Endometrium (tissue), 2 donors: ENCODE measurements at regions not wholly inside any gene's neighbourhood (a gene's known extent, or its start where the extent isn't known, plus 50 kb on each side); places are given as distances from the start of the nearest gene placed in this dataset.

ENCODE experiments used
- FAIRE-seq: peaks from 2 replicates; lab custom pipeline; 2012; peaks lifted over from hg19 to GRCh38; lab: Jason Lieb, UNC
- donor health status: control.
- donor health status: control.

DNA sequence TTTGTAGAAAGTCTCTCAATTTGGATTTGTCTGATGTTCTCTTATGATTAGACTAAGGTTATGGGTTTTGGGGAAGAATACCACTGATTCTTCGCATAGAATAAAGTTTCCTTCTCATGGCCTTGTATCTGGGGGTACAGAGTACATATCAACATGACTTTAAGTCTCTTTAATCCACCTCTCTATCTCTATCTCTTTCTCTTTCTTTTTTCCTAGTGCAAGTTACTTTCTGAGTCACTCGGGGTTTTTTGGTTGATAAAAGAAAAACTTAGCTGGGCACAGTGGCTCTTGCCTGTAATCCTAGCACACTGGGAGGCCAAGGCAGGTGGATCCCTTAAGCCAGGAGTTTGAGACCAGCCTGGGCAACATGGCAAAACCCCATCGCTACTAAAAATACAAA lies 100.1 kb upstream of the MAP4K3 start:
- no peak for FAIRE-seq

DNA sequence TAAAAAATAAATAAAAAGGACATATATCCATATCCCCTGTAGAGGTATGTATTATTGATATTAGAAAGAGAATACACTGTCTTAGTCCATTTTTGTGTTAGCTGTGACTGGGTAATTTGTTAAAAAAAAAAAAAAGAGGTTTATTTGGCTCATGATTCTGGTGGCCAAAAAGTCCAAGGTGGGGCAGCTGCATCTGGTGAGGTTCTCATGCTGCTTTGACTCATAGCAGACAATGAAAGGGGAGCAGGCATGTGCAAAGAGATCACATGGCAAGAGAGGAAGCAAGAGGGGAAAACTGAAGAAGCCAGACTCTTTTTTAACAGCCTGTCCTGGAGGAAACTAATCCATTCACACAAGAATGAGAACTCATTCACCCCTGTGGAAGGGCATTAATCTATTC lies 101.6 kb upstream of the MAP4K3 start:
- FAIRE-seq = no peak

DNA sequence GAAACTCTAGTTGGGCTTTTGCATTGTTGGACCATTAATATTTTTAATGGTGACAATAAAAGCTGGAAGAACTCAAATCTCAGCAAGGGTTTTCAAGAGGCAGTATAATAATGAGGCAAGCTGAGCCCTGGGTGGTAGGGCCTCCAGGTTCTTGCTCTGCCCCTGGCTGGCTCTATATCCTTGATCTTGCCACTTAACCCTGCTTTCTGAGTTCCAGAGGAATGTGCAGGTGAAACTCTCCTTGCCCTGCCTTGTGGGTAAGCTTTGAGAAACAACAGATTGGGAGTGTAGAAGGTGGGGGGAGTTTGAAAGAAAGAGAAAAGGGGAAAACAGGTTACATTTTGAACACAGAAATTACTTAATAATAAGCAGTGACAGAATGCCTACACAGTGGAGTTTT lies 103.3 kb upstream of the MAP4K3 start:
- FAIRE-seq = no peak

DNA sequence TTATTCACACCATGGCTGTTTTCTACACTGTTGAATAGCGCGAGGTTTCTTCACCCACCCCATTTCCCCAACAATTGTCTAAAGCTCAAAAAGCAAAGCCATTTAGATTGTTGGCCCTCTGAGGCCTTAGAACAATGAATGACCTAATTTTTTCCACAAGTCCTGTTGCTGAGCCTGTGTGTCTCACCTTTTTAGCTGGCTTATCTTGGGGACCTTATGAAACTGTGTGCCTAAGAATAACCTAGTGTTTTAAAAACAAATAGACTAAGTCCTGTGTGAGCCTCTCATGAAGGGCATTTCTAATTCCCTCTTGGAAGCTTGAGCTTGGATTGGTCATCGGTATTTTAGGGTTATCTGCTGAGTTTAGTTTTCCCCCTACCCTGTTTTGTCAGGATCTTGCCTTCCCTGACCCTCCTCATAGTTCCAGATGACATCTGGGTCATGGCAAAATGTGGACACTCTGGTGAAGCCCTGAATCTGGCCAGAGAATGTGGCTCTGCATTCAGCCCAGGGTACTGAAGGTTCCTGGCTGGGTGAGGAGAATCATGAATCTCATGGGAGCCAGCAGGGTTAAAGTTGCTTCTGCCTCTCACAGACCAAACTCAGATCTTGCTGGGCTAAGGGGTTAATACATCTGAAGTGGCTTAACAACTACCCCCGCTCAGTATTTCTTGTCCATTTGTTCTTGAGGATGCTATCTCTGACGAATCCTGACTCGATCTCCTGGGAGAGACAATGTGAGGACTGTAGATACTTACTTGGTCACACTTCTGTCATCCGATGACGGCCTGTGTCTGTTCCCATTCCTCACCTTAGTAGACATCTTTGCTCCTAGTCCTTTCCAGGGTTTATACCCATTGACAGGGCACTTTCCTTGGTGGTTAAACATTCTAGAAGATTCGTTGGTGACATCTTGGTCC lies 104.2 kb upstream of the MAP4K3 start:
- FAIRE-seq = no peak

DNA sequence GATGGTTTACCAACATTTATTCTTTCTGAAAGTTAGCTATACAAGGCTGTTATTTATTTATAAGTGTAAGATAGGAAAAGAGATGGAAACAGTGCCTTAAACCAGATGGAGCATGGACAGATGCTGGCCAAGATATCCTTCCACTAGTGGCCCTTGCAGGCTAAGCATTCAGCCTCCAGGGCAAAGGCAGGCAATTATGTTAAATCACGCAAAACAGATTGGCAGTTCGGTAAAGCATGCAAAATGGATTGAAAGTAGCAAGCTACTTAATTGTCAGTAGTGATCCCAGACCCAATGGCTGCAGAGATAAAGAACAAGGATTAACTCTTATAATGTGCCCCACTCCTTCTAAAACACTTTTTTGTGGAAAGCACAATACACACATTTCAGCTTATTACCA lies 105.4 kb upstream of the MAP4K3 start:
- no peak for FAIRE-seq

DNA sequence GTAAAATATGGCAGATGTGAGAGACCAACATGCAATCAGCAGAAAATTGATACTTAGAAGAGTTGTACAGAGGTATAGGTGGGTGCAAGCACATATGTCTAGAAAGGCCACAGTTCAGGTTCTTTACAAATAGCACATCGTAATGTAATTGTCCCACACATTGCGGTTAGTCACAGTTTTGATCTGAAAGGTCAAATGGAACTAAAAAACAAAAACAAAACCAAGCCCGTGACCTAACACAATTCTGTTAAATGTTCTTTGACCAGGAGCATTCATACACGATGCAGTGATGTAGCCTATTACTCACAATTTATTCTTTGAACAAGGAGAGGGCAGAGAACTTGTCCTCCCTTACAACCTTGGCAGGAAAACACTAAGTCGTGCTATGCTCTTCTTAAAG lies 108.9 kb upstream of the MAP4K3 start:
- no peak for FAIRE-seq

DNA sequence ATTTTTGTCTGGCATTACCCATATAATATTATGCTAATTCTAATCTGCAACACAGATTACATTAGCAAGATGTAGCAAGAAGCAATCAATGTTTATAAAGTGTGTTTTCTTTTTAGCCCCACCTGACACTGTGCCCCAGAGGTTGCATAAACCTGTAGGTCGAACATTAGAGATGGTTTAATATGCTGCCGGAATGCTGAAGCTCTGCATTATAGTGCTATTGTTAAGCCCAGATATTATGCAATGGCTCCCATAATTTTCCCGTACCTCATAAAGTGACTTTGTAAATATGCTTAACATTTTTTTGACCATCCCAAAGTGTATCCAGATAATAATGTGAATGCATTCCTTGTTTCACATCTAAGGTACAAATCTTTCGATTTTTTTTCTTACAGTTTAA lies 109.3 kb upstream of the MAP4K3 start:
- no peak for FAIRE-seq

DNA sequence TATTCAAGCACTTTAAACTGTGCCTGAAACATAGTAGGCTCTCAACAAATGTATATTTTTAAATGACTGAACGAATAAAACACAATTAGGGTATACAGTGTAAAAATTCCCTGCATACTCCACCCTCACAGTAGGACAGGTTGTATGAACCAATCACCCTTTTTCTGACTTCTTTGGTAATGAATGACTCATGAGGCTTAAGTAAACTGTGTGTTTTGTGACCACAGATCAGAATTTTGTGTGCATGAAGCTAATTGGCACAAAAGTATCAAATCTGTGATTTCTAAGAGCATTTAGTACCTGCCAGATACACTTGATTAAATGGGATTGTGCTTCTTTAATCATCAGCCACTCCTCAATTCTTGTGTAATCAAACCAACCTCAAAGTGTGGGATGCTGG lies 109.9 kb upstream of the MAP4K3 start:
- no peak for FAIRE-seq

DNA sequence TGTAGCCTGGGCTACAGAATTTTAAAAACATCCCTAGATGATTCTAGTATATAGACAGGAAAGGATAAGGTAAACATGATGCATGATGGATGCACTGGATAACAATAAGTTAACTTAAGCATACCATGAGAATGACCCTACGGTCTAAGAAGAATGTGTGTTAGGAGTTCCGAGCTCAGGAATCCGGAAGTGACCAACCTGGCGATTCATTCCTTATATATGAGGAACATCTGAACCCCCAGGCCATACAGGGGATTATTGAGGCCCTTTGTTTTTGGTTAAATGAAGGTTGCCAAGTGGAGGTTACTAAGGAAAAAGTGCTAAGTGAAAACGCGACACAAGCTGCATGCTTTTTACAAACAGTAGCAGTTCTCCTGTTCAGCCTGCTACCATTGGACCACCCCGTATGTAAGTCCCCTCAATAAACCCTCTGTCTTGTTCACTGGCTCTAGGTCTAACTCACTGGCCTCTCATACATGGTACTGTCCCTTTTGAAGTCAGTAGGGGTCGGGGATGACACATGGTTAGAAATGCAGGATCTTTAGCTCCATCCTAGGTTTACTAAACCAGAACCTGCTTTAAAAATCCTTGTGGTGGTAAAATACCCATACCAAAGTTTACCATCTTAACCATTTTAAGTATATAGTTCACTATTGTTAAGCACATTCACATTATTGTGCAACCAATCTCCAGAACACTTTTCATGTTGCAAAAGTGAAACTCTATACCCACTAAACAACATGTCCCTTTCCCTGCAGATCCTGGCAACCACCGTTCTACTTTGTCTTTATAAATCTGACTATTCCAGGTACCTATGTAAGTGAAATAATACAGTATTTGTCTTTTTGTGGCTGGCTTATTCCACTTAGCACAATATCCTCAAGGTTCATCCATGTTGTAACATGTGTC lies 111.0 kb upstream of the MAP4K3 start:
- FAIRE-seq = no peak

DNA sequence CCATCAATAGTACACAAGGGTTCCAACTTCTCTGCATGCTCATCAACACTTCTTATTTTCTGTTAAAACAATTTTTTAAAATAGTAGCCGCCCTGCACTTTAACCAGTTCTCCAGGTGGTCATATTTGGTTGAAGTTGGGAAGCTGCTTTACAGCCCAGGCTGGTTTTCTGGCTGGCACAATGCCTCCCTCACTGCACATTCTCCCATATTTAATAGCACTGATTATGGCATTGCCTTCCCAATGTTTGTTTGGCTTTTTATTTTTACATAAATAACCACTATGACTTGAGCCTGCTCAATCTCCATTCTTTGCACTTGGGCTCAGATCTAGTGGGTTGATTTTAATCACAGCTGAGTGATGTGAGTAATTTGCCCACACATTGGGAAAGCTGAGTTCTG lies 111.9 kb upstream of the MAP4K3 start:
- no peak for FAIRE-seq

DNA sequence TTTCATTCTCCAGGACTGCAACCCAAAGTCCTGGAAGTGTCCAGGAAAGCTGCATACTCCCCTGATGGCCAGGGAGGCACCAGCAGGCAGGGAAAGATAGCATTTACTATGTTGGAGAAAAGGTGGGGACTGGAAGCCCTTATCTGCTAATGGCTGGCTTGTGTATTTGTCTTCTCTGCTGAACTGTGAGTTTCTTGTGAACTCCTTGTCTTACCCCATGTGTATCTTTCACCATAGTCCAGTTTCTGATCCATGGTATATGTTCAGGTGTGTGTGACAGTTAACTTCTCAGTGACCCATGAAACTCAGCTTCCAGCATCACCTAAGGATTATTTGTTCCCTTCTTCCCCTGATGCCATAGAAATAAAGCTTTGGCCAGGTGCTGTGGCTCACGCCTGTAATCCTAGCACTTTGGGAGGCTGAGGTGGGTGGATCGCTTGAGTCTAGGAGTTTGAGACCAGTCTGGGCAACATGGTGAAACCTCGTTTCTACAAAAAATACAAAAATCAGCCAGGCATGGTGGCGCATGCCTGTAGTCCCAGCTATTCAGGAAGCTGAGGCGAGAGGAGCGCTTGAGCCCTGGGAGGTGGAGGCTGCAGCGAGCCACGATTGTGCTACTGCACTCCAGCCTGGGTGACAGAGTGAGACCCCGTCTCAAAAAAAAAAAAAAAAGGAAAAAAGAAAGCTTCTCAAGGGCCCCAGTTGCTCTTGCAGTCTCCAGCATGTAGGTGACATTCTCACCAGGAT lies 112.8 kb upstream of the MAP4K3 start:
- no peak for FAIRE-seq

DNA sequence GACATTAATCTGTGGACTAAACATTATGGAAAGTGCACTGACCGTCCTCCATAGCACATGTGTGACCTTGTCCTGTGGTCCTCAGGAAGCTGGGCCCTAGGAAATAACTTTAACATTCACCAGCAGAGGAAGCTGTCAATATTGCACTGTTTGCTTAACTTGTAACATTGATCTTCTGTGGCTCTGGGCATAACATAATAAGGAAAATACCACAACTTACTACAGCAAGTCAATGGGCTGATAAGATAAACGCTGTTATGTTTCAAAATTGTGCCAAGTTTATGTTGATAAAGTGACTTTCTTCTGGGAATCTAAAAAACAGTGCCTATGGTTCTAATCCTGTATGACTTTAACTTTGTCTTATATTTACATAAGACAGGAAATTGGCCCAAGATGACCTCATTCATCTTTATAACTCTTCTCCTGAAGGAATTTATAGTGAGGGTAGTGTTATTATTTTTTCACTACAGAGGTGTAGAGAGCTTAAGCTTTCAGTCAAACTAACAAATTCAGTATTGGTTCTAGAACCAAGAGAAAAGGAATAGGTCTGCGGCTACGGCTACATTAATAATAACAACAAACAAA lies 113.7 kb upstream of the MAP4K3 start:
- no peak for FAIRE-seq

DNA sequence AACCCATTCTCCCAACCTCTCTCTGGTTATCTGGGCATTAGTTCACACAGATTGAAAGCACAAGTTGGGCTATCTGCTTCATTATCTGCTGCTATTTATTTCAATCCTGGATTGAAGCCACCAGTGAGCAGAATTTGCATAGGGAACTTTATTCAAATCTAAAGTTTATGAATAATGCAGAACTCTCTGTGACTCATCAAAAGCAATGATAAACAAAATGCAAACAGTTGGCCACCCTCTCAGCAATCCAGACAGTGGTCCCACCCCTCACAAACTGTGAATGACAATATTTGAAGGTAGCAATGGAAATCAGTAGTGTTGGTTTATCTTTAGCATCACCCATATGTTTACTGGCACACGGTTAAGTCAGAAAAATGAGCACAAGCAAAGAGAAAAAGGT lies 106.8 kb upstream of the TMEM178A start:
- no peak for FAIRE-seq

DNA sequence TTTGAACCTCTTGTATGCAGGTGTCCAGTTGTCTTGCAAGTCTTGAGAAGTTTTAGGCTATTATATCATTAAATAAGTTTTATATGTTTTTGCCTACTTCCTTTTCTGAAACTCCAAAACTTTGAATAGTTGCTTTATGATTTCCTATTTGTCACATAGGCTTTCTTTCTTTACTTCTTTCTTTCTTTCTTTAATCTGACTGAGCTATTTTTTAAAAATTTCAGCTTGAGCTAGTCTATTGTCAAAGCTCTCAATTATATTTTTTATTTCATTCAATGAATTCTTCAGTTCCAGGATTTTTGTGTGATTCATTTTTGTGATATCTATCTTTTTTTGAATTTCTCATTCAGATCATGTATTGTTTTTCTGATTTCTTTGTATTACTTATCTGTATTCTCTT lies 102.1 kb upstream of the TMEM178A start:
- no peak for FAIRE-seq

DNA sequence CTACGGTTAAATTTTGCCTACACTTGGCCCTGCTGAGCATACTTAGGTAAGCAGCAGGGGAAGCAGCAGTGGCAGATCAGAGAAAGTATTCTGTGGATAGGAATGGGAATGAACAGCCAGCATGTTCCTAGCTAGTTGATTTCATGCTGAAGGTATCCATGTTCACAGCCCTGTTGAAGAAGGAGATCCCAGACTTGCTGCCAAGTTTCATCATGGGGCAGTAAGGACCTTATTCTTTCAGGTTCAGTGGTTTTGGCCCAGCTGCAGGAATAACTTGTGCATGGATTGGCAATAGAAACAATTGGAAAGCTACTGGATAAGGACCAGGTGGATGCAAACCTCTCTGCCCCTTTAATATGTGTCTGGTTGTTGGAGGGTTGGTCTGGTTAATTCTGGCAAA lies 98.2 kb upstream of the TMEM178A start:
- no peak for FAIRE-seq

DNA sequence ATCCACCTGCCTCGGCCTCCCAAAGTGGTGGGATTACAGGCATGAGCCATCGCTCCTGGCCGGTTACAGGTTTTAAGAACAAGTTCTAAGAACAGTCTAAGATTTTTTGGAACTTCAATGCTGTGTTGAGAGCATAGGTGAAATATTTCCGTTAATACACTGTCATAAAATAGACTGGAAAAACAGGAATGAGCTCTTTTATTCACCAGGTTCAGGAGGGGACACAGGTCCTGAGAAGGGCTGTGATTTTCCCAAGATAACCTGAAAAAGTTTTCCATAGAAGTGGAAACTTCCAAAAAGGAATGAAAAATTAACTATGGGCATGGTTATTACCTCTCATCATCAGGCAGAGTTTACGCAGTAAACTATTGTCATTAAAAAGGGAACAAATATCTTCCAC lies 97.6 kb upstream of the TMEM178A start:
- FAIRE-seq = no peak

DNA sequence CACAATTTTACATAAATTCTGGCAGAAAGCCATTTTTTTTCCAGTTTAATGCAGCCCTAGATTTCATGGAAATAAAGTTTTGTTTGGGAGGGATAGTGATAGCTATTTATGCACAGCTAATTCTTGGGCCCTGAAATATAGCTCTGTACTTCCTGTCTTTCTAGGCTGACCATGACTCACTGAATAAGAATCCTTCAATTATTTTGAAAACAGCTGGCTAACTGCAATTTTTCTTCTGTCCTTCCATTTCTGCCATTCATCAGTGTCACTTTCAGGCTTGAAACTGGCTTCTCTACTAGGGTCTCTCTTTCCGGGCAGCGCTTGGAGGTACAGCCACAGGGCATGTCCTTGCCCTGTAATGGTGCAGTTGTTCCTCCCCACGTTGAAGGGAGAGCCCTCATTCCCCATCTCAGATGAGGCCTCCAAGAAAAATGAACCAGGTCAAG lies 97.1 kb upstream of the TMEM178A start:
- FAIRE-seq = peak; percentile 77

DNA sequence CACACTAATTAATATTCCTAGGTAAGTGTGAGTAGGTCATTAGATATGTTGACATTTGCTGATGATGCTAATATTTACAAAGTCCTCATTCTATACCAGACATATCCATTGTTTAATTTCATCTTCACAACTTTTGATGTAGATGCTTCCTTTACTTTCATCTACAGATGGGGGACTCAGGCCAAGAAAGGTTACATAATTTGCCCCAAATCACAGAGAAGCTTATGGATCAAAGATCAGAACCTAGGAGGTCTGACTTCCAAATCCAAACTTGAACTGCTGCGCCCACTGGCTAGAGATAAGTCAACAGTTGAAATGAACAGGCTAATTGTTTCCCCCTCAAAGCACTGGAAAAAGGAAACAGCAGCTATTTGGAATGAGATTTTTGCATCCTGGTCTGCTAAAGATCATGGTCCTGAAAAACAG lies 95.6 kb upstream of the TMEM178A start:
- FAIRE-seq = no peak

DNA sequence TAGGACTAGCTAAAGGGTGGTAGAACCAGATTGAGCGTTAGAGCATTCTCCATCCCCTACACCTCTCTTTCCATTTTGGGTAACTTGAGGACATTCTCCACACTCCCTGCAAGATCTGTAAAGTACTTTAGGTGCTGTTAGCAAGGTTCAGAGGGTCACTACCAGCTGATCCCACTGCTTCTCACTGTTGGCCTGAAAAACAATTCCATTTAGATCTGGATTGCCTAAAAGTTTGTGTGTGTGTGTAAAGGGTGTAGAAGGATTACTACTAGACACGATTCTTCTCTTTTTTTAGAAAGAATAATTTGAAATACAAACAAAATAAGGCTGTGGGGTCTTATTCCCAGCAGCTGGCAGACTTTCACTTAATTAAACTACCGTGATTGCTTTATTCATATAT lies 95.1 kb upstream of the TMEM178A start:
- FAIRE-seq = no peak

DNA sequence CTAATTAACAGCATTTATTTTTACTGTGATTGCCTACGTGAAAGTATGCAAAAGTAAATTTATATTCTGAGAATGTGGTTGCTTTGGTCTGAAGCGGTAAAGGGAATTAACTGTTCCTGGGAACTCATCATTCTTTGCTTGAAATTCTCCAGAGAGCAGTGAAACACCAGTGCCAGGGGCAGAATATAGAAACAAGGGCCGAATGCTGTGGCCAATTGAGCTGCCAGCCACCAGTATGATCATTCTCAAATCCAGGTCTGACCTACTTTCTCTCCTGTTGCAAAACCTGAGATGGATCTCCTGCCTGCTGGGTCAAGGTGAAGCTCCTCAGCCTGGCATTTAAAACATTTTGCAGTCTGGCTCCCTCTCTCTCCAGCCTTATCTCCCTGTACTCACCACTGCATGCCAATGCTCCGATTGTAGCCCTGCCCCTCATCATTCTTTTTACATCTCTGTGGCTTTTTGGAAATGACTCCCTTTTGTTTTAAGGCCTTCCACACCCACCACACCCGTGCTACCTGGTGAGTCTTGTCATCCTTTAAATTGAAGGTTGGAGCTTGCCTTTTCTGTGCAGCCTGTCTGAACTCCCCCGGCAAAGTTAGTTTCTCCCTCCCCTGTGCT lies 94.5 kb upstream of the TMEM178A start:
- no peak for FAIRE-seq

DNA sequence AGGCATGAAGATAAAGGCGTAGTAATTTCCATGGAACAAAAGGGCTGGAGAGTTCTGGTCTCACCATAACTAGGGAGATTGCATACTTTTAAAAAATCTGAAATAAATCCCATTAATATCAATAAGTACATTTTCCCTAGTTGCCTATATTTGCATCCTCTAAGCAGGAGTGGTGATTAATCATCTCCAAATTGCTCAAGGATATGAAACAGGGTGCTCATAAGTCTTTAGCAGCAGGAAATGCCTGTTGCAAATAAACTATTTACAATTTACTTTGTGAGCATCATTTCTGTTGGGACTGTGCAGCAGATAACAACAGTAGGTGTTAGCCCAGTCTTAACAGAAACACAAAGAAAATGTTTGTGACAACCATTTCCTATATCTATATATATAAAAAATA lies 92.4 kb upstream of the TMEM178A start:
- FAIRE-seq = no peak

DNA sequence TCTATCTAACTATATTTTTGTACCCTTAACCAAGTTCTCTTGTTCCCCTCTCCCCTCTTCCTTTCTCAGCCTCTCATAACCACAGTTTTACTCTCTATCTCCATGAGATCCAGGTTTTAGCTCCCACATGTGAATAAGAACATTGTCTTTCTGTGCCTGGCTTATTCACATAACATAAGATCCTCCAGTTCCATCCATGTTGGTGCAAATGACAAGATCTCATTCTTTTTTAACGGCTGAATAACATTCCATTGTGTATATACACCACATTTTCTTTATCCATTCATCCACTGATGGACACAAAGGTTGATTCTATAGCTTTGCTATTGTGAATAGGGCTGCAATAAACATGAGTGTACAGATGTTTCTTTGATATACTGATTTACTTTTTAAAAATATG lies 83.9 kb upstream of the TMEM178A start:
- no peak for FAIRE-seq
